Stimulated activated naive CD4-positive, alpha-beta T cell (primary cell): ENCODE measurements at regions not wholly inside any gene's neighbourhood (a gene's known extent, or its start where the extent isn't known, plus 50 kb on each side); places are given as distances from the start of the nearest gene placed in this dataset.

Experiments
- DNase-seq, 6 experiments: peaks; one replicate each; lab custom pipeline; 2025; lab: John Stamatoyannopoulos, UW

DNA sequence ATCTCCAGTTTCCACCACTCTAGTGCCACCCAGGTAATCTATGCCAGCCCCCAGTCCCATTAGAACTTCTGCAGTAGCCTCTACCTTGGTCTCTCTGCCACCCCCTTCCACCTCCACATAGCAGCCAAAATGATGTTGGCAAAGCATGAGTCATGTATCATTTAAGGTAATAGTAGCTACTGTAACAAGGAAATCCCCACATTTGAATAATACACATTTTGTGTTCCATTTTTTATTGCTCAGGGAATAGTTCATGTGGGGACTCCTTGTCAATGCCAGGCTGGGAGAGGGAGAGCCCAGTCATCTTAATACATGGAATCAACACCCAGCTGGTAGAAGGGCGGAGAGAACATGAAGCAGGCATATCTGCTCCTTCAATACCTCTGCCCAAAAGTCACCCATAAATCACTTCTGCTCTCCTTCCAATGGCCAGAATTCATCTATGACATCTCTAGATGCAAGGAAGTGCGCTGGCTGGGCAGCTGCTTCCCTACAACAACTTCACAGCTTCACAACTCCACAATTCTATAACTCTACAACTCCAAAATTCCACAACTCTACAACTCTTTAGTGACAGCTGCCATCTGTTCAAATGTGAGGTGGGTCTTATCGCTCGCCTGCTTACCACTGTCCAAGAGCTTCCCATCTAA is 70.6 kb upstream of the GLS start:
- no peak for DNase-seq

- DNase-seq: no peak
These were observed 69.5 kb upstream of the GLS start for GRCh38 chr2:190810981-190811587.

DNA sequence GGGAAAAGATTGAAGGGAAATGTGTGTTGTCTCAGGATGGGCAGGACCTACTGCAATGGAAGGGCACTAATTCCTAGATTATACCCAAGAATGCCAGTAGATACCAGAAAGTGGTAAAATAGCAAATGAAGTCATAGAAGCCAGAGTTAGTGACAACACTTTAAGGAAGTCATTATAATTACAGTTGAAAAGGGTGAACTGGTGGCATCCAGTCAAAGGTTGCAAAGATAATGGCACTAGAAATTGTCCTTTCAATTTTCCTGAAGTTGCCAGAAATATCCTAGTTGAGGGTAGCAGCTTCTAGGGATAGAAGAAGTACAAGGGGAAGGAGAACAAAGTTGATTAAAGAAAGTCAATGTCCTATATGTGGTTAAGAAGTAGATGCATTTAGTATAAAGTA is 68.8 kb upstream of the GLS start:
- no peak for DNase-seq

- no peak for DNase-seq
These were observed 67.9 kb upstream of the GLS start for GRCh38 chr2:190812506-190813294.

DNA sequence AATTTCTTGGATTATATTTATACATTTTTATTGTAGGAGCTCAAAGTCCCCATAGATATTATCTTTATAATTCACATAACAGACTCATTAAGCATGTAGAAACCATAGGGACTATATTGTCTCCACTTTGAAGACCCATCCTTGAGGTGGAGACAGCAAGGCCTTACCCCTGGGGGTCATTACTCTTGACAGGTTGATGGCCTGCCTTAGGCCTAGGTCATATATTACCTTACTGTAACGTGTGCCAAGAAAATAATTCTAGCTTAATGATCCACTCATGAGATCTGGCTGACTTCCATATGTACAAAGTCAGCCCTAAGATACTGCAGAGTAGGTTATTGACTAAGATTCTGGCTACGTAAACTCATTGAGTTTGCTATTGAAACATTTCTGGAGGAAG is 65.4 kb upstream of the GLS start:
- no peak for DNase-seq

- DNase-seq: no peak
These were observed 63.5 kb upstream of the GLS start for GRCh38 chr2:190817082-190817481.

- DNase-seq: no peak
These were observed 60.8 kb upstream of the GLS start for GRCh38 chr2:190819840-190820301.

GRCh38 chr2:190820416-190820815 is 60.2 kb upstream of the GLS start:
- no peak for DNase-seq

- DNase-seq: no peak
These were observed 58.6 kb upstream of the GLS start for GRCh38 chr2:190822043-190822442.

GRCh38 chr2:190827720-190828119 is 52.9 kb upstream of the GLS start:
- DNase-seq: no peak

GRCh38 chr2:190829642-190830041 is 51.0 kb upstream of the GLS start:
- no peak for DNase-seq
